ENCODE measurements at regions not wholly inside any gene's neighbourhood (a gene's known extent, or its start where the extent isn't known, plus 50 kb on each side); places are given as distances from the start of the nearest gene placed in this dataset.

DNA sequence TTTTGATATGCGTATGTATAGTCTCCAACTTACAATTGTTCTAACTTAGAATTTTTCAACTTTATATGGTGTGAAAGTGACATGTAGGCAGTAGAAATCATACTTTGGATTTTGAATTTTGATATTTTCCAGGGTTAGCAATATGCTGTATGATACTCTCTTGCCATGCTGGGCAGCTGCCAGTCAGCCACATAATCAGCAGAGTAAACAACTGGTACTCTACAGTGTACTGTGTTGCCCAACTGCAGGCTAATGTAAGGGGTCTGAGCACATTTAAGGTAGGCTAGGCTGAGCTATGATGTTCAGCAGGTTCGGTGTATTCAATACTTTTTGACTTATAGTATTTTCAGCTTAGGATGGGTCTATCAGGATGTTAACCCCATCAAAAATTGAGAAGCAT lies 52.0 kb upstream of the RYK start:
- CTCF ChIA-PET = interaction anchor here (1.2 kb wide), 1 partner anchor 90 kb away, joined by 8 read pairs; no protein-coding TSS in a partner anchor
- H3K27ac ChIP-seq = no peak overlapping the region
- no peaks in the 10 kb centered on the region for H3K36me3 ChIP-seq (ENCODE audit: low read depth)
- no TSS peak for BruUV-seq (replicated peaks)
- no peaks in the 10 kb centered on the region for H3K4me1 ChIP-seq (replicated peaks; ENCODE audit: insufficient read depth)
- DNase-seq = no peak
- no peak overlapping the region for H3K4me2 ChIP-seq
- no peaks in the 10 kb centered on the region for H4K20me1 ChIP-seq (ENCODE audit: insufficient read depth)
- intact Hi-C loops (cut with micrococcal nuclease; ENCODE audit: unreplicated experiment) = loop anchor here (10.0 kb wide), 1 partner anchor 1578 kb away; the partner anchor contains the start of gene NPHP3
- H3K79me2 ChIP-seq (ENCODE audit: low read depth) = no peaks in the 10 kb centered on the region
- no peaks in the 10 kb centered on the region for H3K9me2 ChIP-seq (ENCODE audit: insufficient read depth)
- no peaks in the 10 kb centered on the region for H3K27me3 ChIP-seq (ENCODE audit: insufficient read depth, low read depth)
- POLR2A ChIA-PET (ENCODE audit: unreplicated experiment) = interaction anchor here (0.6 kb wide), 1 partner anchor 181 kb away, joined by 3 read pairs; no protein-coding TSS in a partner anchor
- no peak overlapping the region for H2AFZ ChIP-seq
- no peaks in the 10 kb centered on the region for H3F3A ChIP-seq (ENCODE audit: insufficient read depth, low read depth)
- TF ChIP-seq CTCF (conservative IDR thresholded peaks at IDR 0.05) (no peak), EZH2 (IDR thresholded peaks at IDR 0.05; ENCODE audit: low read depth) (no peak)
- no peak overlapping the region for H3K4me3 ChIP-seq
- H3K9me3 ChIP-seq (ENCODE audit: insufficient read depth, low read depth) = no peaks in the 10 kb centered on the region

GRCh38 chr3:134300520-134300919 lies 49.9 kb upstream of the RYK start:
- Histone ChIP-seq H3K79me2 (ENCODE audit: low read depth) (no peaks in the 10 kb centered on the region), H3K27ac (no peak overlapping the region), H3K9me3 (ENCODE audit: insufficient read depth, low read depth) (no peaks in the 10 kb centered on the region), H3K27me3 (ENCODE audit: insufficient read depth, low read depth) (no peaks in the 10 kb centered on the region), H4K20me1 (ENCODE audit: insufficient read depth) (no peaks in the 10 kb centered on the region), H2AFZ (no peak overlapping the region), H3K9me2 (ENCODE audit: insufficient read depth) (no peaks in the 10 kb centered on the region), H3K4me2 (no peak overlapping the region), H3K4me3 (no peak overlapping the region), H3K4me1 (replicated peaks; ENCODE audit: insufficient read depth) (no peaks in the 10 kb centered on the region), H3K36me3 (ENCODE audit: low read depth) (no peaks in the 10 kb centered on the region), H3F3A (ENCODE audit: insufficient read depth, low read depth) (no peaks in the 10 kb centered on the region)
- POLR2A ChIA-PET (ENCODE audit: unreplicated experiment) = no interaction called here
- CTCF ChIA-PET = interaction anchor here (0.6 kb wide), 1 partner anchor 31 kb away, joined by 3 read pairs; no protein-coding TSS in a partner anchor
- TF ChIP-seq CTCF (conservative IDR thresholded peaks at IDR 0.05) (no peak), EZH2 (IDR thresholded peaks at IDR 0.05; ENCODE audit: low read depth) (no peak)
- BruUV-seq (replicated peaks) = no TSS peak
- intact Hi-C loops (cut with micrococcal nuclease; ENCODE audit: unreplicated experiment) = loop anchor here (10.0 kb wide), 1 partner anchor 1576 kb away; the partner anchor contains the start of gene NPHP3
- no peak for DNase-seq

All from PC-9 (cell line).